ENCODE measurements at regions not wholly inside any gene's neighbourhood (a gene's known extent, or its start where the extent isn't known, plus 50 kb on each side); places are given as distances from the start of the nearest gene placed in this dataset.

GRCh38 chr5:167271511-167271910 is 1019.9 kb upstream of the WWC1 start:
- H3K27ac ChIP-seq (ENCODE audit: control insufficient read depth, insufficient read depth) = no peak overlapping the region
- ChIA-PET CTCF (interaction anchor here (1.6 kb wide), 1 partner anchor 9 kb away, joined by 4 read pairs; no protein-coding TSS in a partner anchor), POLR2A (no interaction called here), SMC1A (ENCODE audit: uncharacterized antibody, unreplicated experiment) (no interaction called here), RAD21 (ENCODE audit: unreplicated experiment) (no interaction called here)
- no peaks in the 10 kb centered on the region for H3K4me1 ChIP-seq (ENCODE audit: control insufficient read depth, insufficient read depth, low read length)
- TF ChIP-seq CHD1 (IDR thresholded peaks at IDR 0.05; ENCODE audit: low read depth, low read length) (no peak), HSF1 (IDR thresholded peaks at IDR 0.05; ENCODE audit: low read depth, low read length) (no peak), ASH2L (IDR thresholded peaks at IDR 0.05; ENCODE audit: borderline replicate concordance, low read depth) (no peak), CEBPB (IDR thresholded peaks at IDR 0.05; ENCODE audit: borderline replicate concordance in 1 of 2, low read depth in 2 of 2, low read length in 2 of 2) (no peak), IRF5 (IDR thresholded peaks at IDR 0.05; ENCODE audit: borderline replicate concordance) (no peak), HDAC2 (IDR thresholded peaks at IDR 0.05) (no peak), MXI1 (IDR thresholded peaks at IDR 0.05; ENCODE audit: low read depth, low read length) (no peak)
- no peaks in the 10 kb centered on the region for H3K27me3 ChIP-seq (replicated peaks in 1 of 2; ENCODE audit: control insufficient read depth in 2 of 2, insufficient read depth in 2 of 2, low read length in 1 of 2)
- H3K4me3 ChIP-seq = no peak overlapping the region
- H3K4me2 ChIP-seq (ENCODE audit: control insufficient read depth, insufficient read depth) = no peak overlapping the region
- DNase-seq (ENCODE audit: low read depth, low spot score) = no peak
- no peaks in the 10 kb centered on the region for H3K9me3 ChIP-seq (replicated peaks; ENCODE audit: control insufficient read depth, insufficient read depth, low read length)
- 19% methylated on average over 4 of the region's 4 CpGs for WGBS (ENCODE audit: insufficient coverage, insufficient replicate concordance, low lambda C conversion rate, missing lambda C conversion rate)
- H2AFZ ChIP-seq (ENCODE audit: control insufficient read depth, low read depth, low read length) = no peak overlapping the region
- H3K36me3 ChIP-seq (ENCODE audit: control insufficient read depth in 2 of 2, insufficient read depth in 2 of 2, low read length in 1 of 2) = no peaks in the 10 kb centered on the region
- BruUV-seq (replicated peaks) = no TSS peak
- ATAC-seq = no peak
- no peak overlapping the region for H3K9ac ChIP-seq (ENCODE audit: control insufficient read depth, insufficient read depth, low read length)
- H3K79me2 ChIP-seq (ENCODE audit: control insufficient read depth, insufficient read depth, low read length) = no peaks in the 10 kb centered on the region
- no peaks in the 10 kb centered on the region for H4K20me1 ChIP-seq (ENCODE audit: control insufficient read depth, insufficient read depth)
- no peak for FAIRE-seq
- intact Hi-C loops (cut with micrococcal nuclease; ENCODE audit: unreplicated experiment) (no loop called here), in situ Hi-C loops (cut with MboI) (no loop called here)

Measured in GM12878 (cell line).